ENCODE measurements at regions not wholly inside any gene's neighbourhood (a gene's known extent, or its start where the extent isn't known, plus 50 kb on each side); places are given as distances from the start of the nearest gene placed in this dataset.

GRCh38 chr10:22832066-22832602, 95.7 kb upstream of the ARMC3 start:
- TF ChIP-seq POLR2A (IDR thresholded peaks at IDR 0.05; ENCODE audit: low read depth, low read length) (no peak), ZNF217 (IDR thresholded peaks at IDR 0.05) (no peak), JUNB (IDR thresholded peaks at IDR 0.05) (no peak), RB1 (IDR thresholded peaks at IDR 0.05; ENCODE audit: borderline replicate concordance) (no peak), CREB1 (IDR thresholded peaks at IDR 0.05; ENCODE audit: low read depth) (no peak), CEBPB (IDR thresholded peaks at IDR 0.05; ENCODE audit: borderline replicate concordance in 1 of 2, low read depth in 2 of 2, low read length in 2 of 2) (no peak), YY1 (IDR thresholded peaks at IDR 0.05; ENCODE audit: low read depth, low read length) (no peak), E2F8 (IDR thresholded peaks at IDR 0.05; ENCODE audit: low read depth, partially characterized antibody) (no peak), ZZZ3 (IDR thresholded peaks at IDR 0.05; ENCODE audit: control insufficient read depth, insufficient read length, low read depth) (no peak)
- TF ChIP-seq, protein P1, sequence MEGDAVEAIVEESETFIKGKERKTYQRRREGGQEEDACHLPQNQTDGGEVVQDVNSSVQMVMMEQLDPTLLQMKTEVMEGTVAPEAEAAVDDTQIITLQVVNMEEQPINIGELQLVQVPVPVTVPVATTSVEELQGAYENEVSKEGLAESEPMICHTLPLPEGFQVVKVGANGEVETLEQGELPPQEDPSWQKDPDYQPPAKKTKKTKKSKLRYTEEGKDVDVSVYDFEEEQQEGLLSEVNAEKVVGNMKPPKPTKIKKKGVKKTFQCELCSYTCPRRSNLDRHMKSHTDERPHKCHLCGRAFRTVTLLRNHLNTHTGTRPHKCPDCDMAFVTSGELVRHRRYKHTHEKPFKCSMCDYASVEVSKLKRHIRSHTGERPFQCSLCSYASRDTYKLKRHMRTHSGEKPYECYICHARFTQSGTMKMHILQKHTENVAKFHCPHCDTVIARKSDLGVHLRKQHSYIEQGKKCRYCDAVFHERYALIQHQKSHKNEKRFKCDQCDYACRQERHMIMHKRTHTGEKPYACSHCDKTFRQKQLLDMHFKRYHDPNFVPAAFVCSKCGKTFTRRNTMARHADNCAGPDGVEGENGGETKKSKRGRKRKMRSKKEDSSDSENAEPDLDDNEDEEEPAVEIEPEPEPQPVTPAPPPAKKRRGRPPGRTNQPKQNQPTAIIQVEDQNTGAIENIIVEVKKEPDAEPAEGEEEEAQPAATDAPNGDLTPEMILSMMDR (IDR thresholded peaks at IDR 0.05 in 2 of 3, conservative IDR thresholded peaks at IDR 0.05 in 1 of 3; ENCODE audit: control insufficient read depth in 2 of 3, extremely low read depth in 1 of 3, insufficient read depth in 1 of 3, low read depth in 3 of 3, low read length in 3 of 3), result no peak
